ENCODE measurements at regions not wholly inside any gene's neighbourhood (a gene's known extent, or its start where the extent isn't known, plus 50 kb on each side); places are given as distances from the start of the nearest gene placed in this dataset.

DNA sequence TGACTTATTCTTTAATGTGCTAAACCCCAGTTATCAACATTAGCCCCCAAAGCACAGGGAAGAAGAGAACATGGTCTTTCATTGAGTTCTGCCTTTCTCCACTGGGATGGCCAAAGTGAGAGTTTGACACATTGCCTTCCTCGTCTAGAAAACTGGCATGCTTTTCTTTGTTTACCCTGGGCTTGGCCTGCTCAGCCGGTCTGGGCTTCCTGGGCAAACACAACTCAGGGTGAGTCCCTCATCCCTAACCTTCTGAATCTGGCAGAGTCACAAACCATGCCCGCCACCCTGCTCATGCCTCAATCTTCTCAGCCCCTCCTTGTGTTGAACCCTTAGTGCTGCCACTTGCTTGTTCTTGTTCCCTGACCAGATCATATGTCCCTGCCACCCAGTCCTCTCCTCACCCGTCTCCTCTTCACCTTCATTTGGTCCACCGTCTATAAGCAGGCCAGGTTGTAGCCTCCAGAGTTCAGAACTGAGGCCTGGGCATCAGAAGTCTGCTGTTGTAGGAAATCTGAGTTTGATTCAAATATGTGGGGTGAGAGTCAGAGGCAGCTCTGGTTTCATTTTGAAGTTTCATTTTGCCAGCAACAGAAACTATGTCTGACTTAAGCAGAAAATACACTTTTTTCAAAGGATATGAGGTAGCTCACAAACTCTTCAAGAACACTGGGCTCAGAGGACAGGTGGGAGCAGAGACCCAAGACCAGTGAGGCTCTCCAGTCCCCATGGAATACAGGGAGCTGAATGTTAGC lies 217.6 kb downstream of the NDUFS4 start:
- TF ChIP-seq, protein P1, sequence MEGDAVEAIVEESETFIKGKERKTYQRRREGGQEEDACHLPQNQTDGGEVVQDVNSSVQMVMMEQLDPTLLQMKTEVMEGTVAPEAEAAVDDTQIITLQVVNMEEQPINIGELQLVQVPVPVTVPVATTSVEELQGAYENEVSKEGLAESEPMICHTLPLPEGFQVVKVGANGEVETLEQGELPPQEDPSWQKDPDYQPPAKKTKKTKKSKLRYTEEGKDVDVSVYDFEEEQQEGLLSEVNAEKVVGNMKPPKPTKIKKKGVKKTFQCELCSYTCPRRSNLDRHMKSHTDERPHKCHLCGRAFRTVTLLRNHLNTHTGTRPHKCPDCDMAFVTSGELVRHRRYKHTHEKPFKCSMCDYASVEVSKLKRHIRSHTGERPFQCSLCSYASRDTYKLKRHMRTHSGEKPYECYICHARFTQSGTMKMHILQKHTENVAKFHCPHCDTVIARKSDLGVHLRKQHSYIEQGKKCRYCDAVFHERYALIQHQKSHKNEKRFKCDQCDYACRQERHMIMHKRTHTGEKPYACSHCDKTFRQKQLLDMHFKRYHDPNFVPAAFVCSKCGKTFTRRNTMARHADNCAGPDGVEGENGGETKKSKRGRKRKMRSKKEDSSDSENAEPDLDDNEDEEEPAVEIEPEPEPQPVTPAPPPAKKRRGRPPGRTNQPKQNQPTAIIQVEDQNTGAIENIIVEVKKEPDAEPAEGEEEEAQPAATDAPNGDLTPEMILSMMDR (IDR thresholded peaks at IDR 0.05), result no peak
- no peak for TF ChIP-seq EZH2 (IDR thresholded peaks at IDR 0.05; ENCODE audit: borderline replicate concordance, insufficient read depth, low read depth, low read length, poor library complexity, severe bottlenecking)

All from B cell (primary cell).